Keratinocyte (primary cell): ENCODE measurements at regions not wholly inside any gene's neighbourhood (a gene's known extent, or its start where the extent isn't known, plus 50 kb on each side); places are given as distances from the start of the nearest gene placed in this dataset.

Source experiments
- EZH2 ChIP-seq: IDR thresholded peaks from one replicate; pipeline ENCODE4 v1.6.1; 2012; ENCODE audit warnings: inconsistent platforms, mild to moderate bottlenecking, low read length, moderate library complexity
- TF ChIP-seq, protein P1 (sequence below), 3 experiments: IDR thresholded peaks in 1 of 3; conservative IDR thresholded peaks in 1 of 3; optimal IDR thresholded peaks in 1 of 3; 2 replicates in 2 of 3; 3 replicates in 1 of 3; pipeline versions ENCODE3 to v1.5.1; 2011; ENCODE audit warnings: low read length in 3 of 3, mild to moderate bottlenecking in 3 of 3, moderate library complexity in 2 of 3, control low read depth in 1 of 3, inconsistent platforms in 1 of 3; ENCODE audit not compliant: insufficient read depth in 2 of 3; ENCODE audit errors: extremely low read depth in 1 of 3

- TF ChIP-seq, protein P1, sequence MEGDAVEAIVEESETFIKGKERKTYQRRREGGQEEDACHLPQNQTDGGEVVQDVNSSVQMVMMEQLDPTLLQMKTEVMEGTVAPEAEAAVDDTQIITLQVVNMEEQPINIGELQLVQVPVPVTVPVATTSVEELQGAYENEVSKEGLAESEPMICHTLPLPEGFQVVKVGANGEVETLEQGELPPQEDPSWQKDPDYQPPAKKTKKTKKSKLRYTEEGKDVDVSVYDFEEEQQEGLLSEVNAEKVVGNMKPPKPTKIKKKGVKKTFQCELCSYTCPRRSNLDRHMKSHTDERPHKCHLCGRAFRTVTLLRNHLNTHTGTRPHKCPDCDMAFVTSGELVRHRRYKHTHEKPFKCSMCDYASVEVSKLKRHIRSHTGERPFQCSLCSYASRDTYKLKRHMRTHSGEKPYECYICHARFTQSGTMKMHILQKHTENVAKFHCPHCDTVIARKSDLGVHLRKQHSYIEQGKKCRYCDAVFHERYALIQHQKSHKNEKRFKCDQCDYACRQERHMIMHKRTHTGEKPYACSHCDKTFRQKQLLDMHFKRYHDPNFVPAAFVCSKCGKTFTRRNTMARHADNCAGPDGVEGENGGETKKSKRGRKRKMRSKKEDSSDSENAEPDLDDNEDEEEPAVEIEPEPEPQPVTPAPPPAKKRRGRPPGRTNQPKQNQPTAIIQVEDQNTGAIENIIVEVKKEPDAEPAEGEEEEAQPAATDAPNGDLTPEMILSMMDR (optimal IDR thresholded peaks at IDR 0.05 in 1 of 3, IDR thresholded peaks at IDR 0.05 in 1 of 3, conservative IDR thresholded peaks at IDR 0.05 in 1 of 3; ENCODE audit: extremely low read depth in 1 of 3, insufficient read depth in 2 of 3, low read length in 3 of 3): no peak
- no peak for TF ChIP-seq EZH2
Measured at GRCh38 chr2:188811522-188811921, 162.7 kb upstream of the COL3A1 start.
